HG03521 (cell line): ENCODE measurements at regions not wholly inside any gene's neighbourhood (a gene's known extent, or its start where the extent isn't known, plus 50 kb on each side); places are given as distances from the start of the nearest gene placed in this dataset.
"Not testable (repeated sequence)": the region's sequence is repeated elsewhere in the genome, so short reads cannot be mapped to it uniquely, and the experiment has no call there.

Experiments
- ATAC-seq: cut with Tn5 transposase; IDR thresholded peaks from one replicate; pipeline ENCODE4 v1.9.1; 2021; ENCODE audit warnings: mild to moderate bottlenecking, moderate library complexity; ENCODE audit not compliant: unreplicated experiment

DNA sequence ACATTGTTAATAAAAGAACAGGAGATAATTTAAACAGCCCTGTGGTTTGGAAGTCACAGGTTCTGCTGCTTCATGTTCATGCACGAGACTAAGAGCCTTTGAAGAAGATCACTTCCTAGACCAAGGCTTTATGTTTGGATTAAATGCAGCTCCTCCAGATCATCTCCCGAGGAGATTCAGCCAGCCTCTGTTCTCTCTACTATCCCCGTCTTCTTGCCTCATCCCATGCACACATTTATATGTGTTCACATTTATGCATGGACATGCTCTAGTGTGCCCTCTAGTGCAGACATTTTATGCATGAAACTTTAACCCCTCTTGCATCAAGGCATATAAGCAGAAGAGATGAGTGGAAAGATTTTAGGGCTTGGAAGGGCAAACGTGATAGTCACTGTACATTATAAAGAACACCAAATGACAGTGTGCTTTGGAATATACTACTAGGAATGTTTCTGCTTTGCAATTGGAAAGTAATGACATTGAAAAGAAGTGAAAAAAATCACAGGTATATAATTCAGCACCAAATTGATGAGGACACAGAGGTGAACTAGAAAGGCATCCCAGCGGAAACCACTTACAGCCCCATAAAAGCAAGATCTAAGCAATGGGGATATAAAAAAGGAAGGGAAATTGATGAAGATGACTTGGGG, 271.5 kb upstream of the PLGLB2 start:
- ATAC-seq: not testable (repeated sequence)

DNA sequence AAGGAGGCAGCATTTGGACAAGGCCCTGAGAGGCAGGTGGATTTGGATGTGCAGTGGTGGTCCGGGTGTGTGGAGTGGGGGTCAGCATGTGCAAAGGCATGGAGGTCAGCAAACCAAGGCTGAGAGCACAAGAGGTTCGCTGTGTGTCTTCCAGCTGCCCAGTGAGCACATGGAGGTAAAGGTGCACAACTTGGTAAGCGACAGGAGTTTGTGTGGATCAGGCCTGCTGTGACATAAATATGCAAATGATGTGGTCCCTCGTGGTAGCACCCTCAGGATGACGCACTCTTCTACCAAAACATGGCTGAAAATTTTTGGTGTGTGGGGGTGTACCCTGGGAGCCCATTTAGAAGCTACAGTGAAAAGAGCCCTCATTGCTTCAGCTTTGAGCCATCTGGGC, 271.0 kb upstream of the PLGLB2 start:
- not testable (repeated sequence) for ATAC-seq

DNA sequence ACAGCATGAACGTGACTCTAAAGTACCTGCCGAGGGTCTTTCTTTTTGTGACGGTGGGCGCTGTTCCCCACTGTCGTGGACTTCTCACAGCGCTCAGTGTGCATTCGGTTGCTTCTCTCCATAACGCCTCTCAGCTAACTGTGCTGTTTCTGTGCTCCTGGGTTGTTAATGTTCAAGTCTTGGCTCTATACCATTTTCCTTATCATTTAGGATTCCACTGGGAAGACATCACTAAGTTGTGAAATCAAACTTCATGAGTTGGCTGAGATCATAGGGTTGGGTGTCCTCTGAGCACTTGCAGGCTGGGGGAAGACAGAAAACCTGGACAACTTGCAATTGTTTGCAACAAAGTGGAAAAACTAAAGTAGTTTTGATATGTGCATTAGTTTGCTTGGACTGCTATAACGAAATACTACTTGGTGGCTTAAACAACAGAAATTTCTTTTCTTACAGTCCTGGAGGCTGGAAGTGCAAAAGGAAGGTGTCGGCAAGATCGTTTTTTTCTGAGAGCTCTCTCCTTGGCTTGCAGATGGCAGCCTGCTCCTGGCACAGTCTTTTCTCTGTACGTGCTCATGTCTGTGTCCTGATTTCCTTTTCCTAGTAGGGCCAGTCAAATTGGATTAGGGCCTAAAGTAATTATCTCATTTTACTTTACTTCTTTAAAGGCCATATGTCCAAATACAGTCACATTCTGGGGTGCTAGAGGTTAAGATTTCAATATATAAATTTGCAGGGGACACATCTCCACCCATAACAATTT, 270.0 kb upstream of the PLGLB2 start:
- ATAC-seq: not testable (repeated sequence)

DNA sequence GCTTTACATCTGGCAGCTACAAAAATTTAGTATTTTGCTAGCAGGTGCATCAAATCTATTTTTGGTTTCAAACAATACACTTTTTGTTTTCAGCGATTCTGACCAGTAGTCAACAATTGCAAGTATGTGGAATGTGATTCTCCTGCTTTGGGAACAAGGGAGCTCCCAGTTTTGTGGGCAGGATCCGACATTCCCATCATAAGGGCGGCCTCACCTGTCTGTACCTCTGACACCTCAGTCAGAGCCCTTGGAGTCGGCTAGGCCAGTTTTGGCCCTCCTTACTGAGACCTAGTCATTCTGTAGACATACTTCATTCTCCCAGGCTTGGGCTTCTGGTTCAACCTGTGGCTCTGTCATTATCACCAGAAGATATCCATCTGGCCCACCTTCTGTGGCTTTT, 269.0 kb upstream of the PLGLB2 start:
- not testable (repeated sequence) for ATAC-seq

DNA sequence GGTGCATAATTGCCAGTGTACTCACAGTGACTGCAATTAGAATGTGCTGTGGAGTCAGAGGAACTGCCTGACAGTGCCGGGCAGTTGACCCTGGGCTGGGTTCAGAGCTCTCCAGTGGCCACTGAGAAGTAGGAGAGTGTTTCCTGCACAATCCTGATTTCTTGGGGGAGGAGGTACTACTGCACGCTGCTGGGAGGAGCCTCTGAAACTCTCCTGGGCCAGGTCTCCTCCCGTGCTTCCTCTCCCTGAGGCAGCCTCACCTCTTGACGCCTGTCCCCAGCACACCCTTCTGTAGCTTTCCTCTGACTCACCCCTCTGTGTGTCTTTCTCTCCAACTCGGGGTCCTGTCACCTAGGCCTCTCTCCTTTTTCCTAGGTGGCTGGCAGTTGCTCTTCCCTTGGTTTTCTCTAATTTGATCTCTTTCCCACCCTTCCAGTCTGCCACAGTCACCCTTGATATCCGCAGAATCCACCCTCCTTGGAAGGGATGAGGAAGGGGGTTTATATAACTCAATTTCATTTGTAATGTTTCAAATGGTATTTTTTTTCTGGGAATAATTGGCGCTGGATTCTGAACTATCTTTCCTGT, 264.7 kb upstream of the PLGLB2 start:
- not testable (repeated sequence) for ATAC-seq

DNA sequence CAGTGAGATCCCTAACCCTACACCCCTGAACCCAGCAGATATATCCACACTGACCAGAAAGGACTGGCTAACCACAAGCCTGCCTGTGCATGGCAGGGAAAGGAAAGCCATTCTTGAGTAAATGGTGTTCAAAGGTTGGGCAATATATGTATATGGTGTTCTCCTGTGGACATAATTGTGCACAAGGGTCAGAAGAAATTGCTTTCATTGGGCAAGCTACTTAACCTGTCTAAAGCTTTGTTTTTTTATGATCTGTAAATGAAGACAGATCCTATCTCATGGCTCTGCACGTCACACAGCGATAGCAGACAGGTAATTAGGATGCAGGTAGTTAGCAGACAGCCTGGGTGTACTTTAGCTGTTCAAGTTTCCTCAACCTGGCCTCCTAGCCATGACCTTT, 263.5 kb upstream of the PLGLB2 start:
- ATAC-seq: not testable (repeated sequence)

DNA sequence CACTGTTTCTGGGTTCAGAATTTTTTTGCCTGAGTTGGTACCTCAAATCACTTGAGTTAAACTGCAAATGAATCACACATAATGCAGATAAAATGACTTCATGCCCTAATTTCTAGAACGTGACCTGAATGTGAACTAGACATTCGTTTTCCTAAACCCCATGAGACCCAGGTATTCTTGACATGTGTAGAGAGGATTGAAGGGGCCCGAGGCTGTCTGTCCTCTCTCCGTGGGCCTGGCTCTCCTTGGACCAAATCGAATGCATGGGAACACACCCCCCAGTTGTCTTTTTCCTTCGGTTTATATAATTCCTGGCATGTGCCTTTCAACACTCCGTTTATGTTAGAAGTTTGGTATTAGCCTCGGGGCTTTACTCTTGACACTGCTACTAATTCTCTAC, 262.4 kb upstream of the PLGLB2 start:
- not testable (repeated sequence) for ATAC-seq

DNA sequence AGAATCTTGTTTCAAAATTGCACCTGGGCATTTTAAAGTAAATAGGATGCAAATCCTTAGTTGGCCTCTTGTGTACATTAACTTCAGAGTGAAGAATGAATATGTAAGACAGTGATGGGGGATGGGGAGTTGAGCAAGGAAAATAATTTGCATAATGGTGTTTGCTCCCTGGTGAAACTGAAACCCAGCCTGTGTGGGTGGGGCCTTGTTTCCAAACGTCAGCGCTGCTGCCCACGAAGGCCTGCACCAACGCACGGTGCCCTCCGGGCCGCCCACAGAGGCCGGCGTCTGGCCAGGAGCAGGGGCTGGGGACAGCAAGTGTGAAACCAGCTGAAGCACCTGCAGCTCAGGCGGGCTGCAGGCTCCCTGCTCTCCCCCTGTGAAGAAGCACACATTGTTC, 262.0 kb upstream of the PLGLB2 start:
- peak; percentile 92 for ATAC-seq

DNA sequence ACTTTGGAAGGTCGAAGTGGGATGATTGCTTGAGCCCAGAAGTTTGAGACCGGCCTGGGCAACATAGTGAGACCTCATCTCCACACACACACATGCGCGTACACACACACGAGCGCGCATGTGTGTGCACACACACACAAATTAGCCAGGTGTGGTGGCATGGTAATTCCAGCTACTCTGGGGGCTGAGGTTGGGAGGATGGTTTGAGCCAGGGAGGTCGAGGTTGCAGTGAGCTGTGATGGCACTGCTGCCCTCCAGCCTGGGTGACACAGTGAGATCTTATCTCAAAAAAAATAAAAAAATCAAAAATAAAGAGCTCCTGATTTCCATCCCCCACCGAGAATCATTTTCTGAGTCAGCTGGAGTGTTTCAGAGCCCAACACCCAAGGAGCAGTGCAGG, 261.5 kb upstream of the PLGLB2 start:
- ATAC-seq: not testable (repeated sequence)

DNA sequence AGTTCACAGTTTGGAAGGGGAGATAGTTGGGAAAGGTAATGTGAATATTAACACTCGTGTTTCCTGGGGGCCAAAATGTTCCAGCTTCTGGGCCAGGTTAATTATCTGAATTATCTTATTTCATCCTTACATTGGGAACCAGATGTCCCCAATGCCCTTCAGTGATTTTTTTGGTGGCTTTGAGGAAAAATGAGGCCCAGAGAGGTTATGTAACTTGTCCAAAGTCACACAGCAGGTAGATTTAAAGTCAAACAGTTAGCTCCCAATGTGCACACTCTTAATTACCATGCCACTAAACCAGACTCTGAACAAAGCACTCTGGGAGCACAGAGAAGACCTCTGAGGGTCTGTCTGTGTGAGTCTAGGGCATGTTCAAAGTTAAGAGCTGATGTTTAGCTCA, 259.9 kb upstream of the PLGLB2 start:
- ATAC-seq: not testable (repeated sequence)

DNA sequence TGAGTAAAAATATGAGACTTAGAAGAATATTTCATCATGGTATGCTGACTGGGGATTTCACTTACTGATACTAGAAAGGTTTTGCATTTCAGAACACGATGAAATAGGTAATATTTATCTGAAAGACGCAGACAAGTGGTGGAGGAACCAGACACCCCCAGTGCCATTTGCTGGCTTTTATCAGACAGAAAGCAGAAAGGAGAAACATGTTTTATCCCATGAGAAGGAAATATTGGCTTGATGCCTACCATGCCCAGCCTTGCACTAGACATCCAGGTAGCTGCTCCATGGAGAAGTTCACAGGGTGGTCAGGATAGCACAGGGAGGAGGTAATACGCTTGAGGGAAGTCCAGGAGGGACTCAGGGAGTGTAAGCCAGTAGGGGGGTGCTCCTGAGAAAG, 258.9 kb upstream of the PLGLB2 start:
- not testable (repeated sequence) for ATAC-seq

DNA sequence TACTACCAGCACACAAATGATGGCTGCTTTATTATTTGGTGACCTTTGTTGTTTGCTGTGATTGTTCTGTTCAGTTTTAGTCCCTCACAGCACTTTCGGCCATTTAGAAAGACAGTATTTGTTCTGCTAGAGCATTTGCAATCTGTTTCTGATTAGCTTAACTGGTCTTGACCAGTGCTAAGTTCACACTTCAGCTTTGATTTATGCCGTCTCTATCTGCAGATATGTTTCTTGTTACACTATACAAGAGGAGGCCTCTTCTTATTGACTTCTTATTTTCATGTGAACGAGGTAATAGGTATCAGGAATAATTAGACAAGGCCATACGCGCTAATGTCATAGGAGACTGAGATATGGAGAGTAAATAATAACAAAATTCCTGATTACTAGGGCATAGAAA, 253.0 kb upstream of the PLGLB2 start:
- not testable (repeated sequence) for ATAC-seq

DNA sequence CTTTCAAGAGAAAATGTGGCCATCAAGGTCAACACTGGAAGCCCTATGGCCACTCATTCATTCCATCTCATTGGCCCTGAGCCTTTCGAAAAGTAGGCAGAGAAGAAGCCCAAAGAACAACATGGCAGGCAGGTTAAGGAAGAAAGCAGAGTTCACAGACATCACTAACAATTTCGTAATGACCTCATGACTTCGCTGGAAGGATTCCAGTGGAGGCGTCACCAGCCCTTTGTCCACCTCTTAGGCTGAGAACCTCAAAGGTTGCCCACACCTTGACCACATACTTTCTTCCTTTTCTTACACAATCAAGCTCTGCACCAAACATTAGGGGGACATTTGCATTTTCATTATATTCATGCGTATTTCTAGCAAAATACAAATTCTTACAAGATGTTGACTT, 252.4 kb upstream of the PLGLB2 start:
- not testable (repeated sequence) for ATAC-seq

DNA sequence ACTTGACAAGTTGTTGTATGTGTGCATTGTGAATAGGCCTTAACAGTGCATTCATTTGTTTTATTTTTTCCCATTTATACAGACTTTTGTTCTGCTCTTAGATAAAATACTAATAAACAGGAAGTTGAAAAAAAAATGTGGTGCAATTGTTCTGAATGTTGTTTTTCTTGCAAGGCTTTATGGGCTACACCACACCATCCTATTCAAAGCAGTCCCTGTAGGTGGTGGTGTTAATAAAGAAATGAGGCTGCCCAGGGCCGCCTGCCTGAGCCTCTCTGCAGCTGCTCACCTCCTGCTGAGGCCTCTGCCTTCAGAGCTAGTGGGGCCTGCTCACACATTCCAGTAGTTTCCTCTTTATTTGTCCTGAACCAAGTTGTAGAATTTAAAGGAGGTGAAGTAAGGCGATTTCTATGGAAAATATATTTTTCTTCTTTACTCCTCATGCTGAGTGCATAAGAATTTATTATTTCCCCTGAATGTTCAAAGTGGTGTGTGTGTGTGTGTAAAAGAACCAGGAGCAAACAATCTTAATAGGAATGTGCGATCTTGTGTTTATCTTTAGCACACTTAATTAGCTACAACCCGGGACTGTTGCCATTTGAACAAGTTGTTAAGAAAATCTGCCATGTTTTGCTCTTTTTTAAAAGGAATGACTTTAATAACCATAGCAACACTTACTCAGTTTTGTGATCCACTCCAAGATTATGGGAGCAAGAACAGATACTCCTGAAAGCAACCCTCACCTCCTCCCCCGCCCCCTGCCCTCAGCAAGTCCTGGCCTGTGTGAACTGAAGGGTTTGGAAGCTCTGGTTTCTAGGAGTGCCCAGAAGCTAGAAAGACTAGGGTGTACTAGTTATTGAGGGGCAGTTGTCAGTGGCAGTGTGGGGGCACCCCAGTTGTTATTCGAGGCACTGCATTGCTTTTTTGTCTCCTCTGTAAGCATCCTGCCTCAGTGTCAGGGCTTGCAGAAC, 251.6 kb upstream of the PLGLB2 start:
- ATAC-seq: peak; percentile 85

DNA sequence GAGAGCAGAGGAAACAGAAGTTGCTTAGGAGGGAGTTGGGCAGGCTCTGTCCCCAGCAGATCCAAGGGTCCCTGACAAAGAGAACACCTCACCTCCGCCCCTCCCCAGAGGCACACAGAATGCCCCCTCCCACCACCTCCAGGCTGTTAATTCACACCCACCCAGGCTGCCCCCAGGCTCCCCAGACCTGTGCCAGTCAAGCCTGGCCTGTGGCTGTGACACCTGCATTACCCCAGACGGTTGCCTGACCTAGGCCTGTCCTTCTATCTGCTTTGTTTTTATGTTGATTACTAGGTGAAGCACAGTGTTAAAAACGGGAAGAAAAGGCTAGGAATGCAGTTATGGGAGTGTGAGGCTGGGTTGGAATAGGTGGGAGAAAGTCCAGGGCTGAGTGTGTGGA, 250.8 kb upstream of the PLGLB2 start:
- ATAC-seq: not testable (repeated sequence)

DNA sequence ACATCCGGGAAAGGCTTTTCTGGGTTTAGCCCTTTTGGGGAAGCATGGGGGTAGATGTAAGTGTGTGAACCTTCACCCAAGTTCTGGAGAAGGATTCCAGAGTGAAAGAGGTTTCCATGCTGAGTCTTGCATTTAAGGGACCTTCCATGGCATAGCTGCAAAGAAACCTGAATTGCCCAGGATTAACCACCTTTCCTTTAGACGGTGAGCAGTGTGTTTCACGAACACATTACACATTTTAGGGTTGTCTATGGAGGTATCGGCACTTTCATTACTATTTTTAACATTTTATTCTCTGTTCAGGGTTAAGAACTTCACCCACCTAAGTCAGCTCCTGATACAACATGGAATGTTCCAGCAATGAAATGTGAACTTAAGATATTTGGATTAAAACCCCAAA, 250.2 kb upstream of the PLGLB2 start:
- not testable (repeated sequence) for ATAC-seq

DNA sequence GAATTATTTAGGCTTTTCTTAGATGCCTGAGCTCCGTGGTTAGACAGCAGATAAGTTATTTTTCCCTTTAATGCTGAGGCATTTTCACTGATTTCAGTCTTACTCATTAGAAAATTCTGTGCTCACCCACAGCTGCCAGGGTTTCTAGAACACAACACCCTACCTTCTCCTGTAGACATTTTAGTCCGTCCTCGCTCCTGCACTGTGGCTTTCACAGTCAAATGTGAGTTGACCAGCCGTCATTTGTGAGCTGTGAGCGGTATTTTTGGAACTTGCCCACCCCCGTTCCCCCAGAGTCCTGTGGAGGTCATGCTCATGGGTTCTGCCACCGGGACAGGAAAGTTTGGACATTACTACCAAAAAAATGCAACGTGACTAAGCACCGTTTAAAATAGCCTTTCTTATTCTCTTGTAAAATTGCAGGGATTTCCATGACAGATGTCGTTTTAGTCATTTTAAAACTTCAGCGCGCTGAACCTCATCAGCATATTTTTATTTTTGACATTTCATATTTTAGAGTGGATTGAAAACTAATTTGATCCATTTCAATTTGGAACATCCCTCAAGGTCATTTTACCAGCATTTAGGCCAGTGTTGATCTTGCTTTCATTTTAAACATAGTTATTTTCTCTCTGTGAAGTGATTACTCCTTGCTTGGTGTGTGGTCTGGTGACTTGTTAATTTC, 249.6 kb upstream of the PLGLB2 start:
- not testable (repeated sequence) for ATAC-seq

DNA sequence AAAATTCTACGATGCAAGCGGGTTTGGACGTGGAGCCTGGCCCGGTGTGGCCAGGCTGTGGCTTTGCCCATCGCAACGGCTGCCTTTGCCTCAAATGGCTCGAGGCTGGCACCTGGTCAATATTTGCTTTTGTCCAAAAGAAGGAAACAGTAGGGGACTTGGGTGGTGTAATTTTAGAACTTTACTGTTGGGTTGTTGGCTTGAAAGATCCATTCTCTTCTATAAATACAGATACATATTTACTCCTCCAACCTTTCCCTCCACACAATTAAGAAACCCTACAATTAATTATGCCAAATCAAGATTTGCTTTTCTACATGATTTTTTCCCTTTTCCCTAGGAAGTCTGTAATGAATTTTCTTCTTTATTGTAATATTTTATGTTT, 249.0 kb upstream of the PLGLB2 start:
- ATAC-seq: not testable (repeated sequence)

DNA sequence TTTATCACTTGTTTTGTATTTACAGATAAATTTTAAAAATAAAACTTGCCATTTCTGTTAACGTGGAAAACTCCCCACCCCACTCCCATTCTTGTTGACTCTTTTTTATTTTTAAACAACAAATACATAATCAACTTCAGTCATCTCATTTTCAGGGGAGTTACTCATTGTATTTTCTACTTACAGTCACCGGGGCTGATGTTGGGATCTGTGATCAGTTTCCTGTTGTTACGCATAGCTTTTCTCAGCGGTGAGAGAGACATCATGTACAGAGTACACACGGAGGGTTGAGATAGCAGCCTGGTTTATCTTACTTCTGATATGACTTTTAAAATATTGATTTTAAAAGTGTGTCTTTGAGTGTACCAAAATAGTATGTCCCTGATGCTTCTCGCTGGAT, 248.0 kb upstream of the PLGLB2 start:
- not testable (repeated sequence) for ATAC-seq

DNA sequence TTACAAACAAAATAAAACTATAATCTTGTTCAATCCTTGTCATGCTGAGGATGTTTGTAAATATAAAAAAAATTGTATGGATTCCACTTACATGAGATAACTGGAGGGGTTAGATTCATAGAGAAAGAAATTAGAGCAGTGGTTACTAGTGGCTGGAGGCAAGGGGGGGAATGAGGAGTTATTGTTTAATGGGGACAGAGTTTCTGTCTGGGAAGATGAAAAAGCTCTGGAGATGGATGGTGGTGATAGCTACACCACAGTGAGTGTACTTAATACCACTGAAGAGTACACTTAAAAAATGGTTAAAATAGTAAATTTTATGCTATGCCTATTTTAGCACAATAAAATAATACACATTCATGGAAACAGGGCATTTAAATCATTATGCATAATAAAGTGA, 247.5 kb upstream of the PLGLB2 start:
- ATAC-seq: not testable (repeated sequence)
